T1000 (cell line): ENCODE measurements at regions not wholly inside any gene's neighbourhood (a gene's known extent, or its start where the extent isn't known, plus 50 kb on each side); places are given as distances from the start of the nearest gene placed in this dataset.
A peak's percentile ranks its signal among the peaks of the same experiment; 100 is the strongest.
"Not testable (repeated sequence)": the region's sequence is repeated elsewhere in the genome, so short reads cannot be mapped to it uniquely, and the experiment has no call there.

ENCODE experiments used
- DNase-seq: peaks from one replicate; lab custom pipeline; 2025; ENCODE audit warnings: mixed read lengths; lab: John Stamatoyannopoulos, UW

DNA sequence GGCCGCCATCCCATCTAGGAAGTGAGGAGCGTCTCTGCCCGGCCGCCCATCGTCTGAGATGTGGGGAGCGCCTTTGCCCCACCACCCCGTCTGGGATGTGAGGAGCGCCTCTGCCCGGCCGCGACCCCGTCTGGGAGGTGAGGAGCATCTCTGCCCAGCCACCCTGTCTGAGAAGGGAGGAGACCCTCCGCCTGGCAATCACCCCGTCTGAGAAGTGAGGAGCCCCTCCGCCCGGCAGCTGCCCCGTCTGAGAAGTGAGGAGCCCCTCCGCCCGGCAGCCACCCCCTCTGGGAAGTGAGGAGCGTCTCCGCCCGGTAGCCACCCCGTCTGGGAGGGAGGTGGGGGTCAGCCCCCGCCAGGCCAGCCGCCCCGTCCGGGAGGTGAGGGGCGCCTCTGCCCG is 194.2 kb upstream of the FBXL4 start:
- not testable (repeated sequence) for DNase-seq

- DNase-seq: no peak
Observed at GRCh38 chr6:99138445-99138844, 190.7 kb upstream of the FBXL4 start.

GRCh38 chr6:99137314-99137713 is 189.6 kb upstream of the FBXL4 start:
- DNase-seq: no peak

GRCh38 chr6:99136488-99136887 is 188.7 kb upstream of the FBXL4 start:
- no peak for DNase-seq

DNA sequence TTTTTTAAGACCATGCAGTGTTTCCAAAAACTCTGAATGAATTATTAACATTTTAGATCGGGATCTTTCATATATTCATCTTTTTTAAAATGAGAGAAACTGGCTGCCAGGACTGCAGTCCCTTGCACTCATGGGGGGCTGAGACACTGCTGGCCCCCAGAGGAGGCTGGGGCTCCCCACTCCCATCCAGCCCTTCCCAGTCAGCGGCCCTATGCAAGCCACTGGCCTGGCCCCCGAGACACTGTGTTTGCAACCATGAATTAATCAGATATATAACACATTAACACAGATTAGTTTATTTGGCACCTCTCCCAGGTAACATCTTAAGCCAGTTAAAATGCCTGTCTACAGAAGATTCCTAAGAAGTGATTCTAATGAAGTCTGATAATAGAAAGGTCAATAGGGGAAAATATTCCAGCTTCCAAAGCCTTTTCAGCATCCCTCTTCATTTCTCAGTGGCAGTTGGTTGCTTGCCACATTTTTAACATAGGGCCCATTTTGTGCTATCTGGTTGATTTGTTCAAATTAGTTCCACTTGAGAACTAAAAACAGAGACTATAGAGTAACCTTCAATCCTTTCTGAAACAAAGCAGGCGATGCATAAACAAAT is 184.4 kb upstream of the FBXL4 start:
- no peak for DNase-seq

- DNase-seq: no peak
Observed at GRCh38 chr6:99130897-99131873, 183.4 kb upstream of the FBXL4 start.

DNA sequence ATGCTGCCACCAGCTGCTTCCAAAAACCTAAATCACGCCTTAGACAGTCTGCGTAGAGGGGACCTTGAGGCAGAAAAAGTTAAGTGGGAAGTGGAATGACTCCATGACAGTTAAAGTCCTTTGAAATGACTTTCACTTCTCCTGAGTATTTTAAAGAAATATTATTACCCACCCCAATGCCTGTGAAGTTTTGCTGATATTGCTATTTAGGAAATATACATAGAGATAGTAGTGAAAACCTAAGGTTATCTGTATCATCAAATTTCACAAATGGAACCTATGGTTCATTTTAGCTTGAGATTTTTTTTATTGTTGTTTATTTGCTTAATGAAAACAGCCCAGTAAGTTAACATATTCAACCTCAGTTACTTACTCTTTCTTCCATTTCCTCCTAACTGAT is 182.1 kb upstream of the FBXL4 start:
- no peak for DNase-seq

DNA sequence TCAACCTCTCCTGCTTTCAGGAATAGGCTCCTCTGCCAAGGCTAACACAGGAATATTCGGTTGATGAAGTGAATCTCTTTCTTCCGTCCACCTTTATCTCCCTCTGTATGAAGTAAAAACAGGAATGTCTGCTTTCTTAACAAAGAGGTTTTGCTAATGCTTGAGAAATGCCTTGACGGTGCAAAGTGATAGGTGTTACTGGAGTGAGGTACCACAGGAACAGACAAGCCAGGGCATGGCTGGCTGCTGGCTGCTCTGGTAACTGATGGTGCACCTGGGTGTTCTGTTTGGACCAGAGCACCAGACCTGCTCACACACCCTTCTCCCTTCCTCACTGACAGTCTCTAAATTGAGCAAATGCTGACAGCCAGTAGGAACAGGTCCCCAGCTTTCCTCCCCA is 174.0 kb upstream of the FBXL4 start:
- DNase-seq: no peak

- no peak for DNase-seq
Observed at GRCh38 chr6:99120641-99121040, 172.9 kb upstream of the FBXL4 start.

DNA sequence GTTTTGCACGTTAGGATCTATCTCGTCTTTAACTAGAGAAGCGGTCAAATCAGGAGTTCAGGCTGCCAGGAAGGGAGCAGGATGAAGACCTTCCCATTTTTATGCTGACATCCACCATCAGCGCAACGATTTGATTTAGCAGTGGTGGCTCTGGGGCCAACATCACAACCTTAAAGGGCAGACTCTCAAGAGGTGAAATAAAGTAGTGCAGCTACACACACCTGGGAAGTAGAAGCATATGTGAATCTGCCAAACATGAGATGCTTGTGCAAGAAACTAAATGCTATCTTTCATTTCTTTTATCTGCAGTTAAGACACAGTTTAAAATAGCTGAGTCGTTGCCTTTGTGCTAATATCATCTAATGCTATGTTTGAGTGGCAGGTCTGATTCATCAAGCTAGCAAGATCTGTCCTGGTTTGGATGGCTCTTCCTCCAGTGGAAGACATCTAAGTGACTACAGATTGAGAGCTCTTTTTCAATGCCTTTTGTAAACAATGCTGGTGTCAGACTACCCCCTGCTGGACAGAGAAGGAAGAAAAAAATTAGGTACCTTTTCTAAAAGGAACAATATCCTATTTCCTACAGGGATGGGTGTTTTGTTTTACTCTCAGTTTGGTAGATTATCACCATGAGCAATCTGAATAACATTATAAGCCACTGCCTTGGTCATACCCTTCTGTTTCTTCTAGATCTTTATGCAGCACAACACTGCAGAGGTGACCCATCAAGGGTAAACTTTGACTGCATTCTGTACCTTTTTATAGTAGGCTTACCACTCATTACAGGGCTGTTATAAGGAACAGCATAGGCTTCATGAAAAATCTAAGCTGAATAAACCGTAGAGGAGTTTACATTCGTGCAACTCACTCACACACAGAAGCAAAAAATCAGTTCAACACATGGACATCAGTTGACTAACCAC is 171.6 kb upstream of the FBXL4 start:
- peak; percentile 22 for DNase-seq

GRCh38 chr6:99114769-99115406 is 167.1 kb upstream of the FBXL4 start:
- DNase-seq: no peak

DNA sequence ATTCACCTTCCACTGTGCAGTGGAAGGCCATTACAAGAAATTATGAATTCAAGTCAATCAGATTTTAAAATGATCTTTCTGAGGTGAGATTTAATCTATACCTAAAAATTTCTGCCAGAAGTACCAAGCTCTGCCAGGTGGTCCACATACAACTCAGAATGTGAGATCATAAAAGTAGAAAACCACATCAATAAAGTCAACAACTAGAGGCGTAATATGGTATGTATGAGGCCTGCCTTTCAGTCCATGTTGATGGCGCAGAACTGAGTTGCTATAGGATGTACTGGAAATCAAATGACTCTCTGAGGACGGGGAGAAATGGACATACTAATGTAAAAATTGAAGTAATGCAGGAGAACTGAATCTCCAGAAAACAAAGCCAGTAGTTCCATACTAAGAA is 163.8 kb upstream of the FBXL4 start:
- no peak for DNase-seq

DNA sequence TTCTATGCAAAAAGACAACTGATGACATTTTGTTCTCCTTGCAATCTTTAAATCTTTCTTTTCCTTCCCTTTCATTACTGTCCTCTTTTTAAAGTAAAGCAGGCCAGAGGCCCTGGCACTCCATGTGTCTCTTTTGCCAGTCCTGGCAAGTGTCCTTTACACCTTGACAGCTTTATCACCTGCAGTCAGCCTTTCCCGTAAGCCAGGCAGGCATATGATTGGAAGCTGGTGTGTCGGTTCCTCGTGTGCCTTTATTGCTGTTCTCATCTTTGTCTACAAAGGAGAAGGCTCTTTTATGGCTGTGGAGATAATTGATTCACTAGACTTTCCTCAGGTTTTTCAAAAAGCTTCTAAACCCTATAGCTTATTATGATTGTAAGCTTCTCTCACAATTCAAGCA is 162.3 kb upstream of the FBXL4 start:
- no peak for DNase-seq

- no peak for DNase-seq
Observed at GRCh38 chr6:99104218-99104617, 156.5 kb upstream of the FBXL4 start.

GRCh38 chr6:99099243-99099642 is 151.5 kb upstream of the FBXL4 start:
- no peak for DNase-seq

DNA sequence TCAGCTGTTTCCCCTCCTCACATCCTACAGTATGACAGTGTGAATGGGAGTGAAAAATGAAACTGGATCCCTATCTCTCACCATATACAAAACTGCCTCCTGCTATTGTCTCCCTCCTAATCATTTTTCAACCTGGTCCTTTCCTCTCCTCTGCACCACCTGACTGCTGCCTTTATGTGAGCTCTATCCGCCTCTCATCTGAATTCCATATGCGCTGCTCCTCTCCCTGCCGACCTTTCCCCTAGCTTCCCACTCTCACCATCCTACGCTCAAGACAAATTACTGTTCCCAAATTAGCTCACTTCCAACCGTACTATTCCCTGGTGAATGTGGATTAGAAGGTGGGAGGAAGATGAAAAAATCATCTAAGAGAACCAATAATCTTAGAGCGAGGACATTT is 148.4 kb upstream of the FBXL4 start:
- DNase-seq: no peak

- DNase-seq: no peak
Observed at GRCh38 chr6:99093456-99094190, 145.9 kb upstream of the FBXL4 start.

DNA sequence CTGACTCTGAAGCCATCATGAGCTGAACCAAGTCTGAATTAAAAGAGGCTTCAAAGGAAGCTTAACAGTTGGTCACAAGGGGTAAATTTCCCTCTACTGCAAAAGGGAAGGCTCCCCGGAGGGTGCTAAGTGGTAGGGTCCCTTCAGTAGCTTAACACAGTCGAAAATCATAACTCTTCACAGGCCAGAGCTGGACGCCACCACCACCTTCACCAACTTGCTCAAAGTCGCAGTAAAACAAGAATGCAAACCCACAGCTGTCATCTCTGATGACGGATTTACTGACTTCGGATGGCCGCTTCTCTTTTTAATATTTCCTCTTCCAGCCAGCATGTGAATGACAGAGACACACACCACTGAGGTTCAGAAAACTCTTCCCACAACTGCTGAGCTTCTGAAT is 144.7 kb upstream of the FBXL4 start:
- DNase-seq: no peak

- DNase-seq: no peak
Observed at GRCh38 chr6:99091985-99092384, 144.2 kb upstream of the FBXL4 start.

GRCh38 chr6:99080191-99080590 is 132.4 kb upstream of the FBXL4 start:
- DNase-seq: no peak

DNA sequence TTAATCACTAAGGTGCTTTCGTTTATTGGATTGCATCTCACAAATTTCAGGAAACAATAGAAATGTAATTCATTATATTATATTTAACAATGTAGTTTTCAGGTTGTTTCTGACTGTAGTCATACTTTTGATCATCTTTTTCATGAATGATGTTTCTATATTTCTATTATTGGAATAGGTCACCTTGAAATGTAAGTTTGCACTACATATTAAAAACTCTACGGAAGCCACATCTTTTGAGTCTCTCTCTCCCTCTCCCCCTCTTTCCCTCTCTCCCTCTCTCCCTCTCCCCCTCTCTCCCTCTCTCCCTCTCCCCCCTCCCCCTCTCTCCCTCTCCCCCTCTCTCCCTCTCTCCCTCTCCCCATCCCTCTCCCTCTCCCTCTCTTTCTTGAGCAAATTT is 131.3 kb upstream of the FBXL4 start:
- DNase-seq: no peak
